NCI-H2227 treated with DMSO at 0.1 percent for 48 hours (cell line): ENCODE measurements at regions not wholly inside any gene's neighbourhood (a gene's known extent, or its start where the extent isn't known, plus 50 kb on each side); places are given as distances from the start of the nearest gene placed in this dataset.

Source experiments
- DNase-seq: peaks from one replicate; lab custom pipeline; 2025; lab: John Stamatoyannopoulos, UW

DNA sequence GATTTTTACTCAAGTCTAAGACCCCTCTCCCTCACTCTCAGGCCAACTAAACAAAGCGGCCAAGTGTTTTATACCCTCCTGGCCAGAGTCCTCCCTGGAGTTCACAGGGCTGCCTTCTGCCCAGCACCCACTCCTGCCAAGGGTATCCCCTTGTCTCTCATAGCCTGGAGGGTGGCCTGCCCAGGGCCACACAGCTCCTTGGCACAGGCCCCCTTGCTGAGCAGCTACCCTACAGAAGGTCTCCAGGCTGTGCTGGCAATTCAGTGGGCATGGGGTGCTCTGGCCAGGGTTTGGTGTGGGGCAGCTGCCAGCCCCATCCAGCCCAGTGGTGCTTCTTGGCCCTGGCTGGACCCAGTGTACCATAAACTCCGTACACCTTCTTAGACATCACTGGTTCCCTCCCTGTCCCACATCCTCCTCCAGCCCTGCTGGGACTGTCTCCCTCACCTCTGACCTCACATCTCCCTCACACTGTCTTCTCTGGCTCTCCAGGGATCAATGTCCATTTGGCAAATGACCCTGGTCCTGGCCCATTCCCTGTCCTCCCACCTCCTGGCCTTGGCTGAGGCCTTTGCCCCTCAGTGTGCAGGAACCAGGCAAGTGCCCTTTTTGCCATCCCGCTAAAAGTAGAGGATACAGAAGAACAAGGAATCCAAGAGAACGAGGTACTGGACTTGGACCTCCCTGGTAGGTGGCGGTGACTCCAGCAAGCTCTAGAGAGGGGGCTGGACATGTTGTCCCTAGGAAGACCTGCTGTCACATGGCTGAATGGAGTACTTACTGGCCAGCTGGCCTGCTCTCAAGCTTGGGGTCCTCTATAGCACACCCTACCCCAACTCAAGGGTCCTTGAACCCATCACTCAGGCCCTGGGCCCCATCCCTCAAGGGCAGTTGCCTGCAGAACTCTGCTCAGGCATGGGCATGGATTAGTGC is 50.0 kb upstream of the TRPM1 start:
- no peak for DNase-seq

DNA sequence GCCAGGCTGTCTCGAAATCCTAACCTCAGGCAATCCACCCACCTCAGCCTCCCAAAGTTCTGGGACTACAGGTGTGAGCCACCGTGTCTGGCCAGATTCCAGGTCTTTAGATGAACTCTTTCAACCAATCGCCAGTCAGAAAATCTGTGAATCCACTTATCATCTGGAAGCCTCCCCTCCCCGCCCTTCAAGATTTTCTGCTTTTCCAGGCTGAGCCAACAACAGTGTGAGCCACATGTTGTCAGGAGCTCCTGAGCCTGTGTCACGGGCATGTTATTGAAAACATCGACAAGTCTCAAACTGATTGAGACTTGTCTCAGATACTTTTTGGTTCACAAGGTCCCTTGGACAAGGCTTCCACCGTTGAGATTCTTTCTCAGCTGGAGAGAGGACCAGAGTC is 52.0 kb upstream of the TRPM1 start:
- no peak for DNase-seq

DNA sequence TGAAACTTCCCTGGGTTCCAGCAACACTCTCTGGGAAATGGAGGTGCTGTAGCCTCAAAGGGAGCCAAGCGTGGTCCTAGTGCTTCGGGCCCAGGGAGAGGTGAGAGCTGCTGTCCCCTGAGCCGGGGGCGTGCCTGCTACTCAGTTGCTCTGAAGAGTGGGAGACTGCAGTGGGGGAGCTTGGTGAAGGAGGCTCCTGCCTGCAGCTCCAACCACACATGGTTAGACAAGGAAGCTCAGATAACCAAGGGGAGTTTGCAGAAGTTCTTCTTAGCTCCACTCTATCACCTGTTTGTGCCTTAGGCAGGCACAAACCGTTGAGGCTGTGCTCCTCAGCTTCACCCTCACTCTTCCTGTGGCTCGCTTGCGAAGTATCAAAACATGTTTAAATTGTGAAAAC is 53.6 kb upstream of the TRPM1 start:
- DNase-seq = no peak

DNA sequence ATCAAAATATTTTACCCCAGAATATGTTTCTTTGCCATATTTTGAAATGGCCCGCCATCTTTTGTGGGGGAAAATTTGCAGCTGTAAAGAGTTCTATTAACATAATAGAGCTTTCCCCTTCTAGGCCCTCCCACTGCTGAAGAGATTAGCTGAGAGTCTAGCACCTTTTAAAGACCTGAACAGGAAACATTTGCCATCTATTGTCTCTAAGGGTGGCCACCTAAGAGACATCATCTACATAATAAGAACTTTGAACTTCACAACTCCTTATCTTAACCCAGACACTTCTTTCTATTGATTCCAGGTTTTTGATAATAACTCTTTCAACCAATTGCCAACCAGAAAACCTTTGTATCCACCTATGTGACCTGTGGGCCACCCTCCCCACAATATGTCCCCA is 54.7 kb upstream of the TRPM1 start:
- DNase-seq = no peak

DNA sequence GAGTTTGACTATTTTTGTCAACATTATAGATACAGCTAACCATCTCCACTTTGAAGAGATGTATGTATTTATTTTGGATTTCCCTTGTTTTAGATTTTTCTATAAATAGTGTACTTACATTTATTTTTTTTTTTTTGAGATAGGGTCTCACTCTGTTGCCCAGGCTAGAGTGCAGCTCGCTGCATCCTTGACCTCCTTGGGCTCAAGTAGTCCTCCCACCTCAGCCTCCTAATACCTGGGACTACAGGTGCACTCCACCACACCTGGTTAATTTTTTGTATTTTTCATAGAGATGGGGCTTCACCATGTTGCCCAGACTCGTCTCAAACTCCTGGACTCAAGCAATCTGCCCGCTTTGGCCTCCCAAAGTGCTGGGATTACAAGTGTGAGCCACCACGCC is 55.3 kb upstream of the TRPM1 start:
- no peak for DNase-seq

DNA sequence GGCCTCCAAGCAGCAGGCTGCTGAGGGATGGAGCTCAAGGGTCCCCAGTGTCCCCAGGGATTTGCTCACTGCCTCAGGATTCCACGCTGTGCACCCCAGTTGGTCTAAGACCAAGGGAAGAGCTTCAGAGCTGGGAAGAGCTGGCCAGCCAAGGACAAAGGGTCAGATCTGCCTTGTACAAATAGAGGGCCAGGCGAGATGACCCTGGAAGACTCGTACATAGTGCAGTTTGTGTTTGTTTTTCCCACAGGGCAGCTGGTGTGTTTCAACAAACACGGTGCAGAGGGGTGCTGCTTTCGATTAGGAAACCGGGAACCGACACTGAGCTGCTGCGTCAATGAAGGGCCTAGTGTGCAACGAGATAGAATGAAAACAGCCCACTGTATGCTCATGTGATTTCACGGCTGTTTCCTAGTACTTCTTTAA is 56.1 kb upstream of the TRPM1 start:
- DNase-seq = no peak

DNA sequence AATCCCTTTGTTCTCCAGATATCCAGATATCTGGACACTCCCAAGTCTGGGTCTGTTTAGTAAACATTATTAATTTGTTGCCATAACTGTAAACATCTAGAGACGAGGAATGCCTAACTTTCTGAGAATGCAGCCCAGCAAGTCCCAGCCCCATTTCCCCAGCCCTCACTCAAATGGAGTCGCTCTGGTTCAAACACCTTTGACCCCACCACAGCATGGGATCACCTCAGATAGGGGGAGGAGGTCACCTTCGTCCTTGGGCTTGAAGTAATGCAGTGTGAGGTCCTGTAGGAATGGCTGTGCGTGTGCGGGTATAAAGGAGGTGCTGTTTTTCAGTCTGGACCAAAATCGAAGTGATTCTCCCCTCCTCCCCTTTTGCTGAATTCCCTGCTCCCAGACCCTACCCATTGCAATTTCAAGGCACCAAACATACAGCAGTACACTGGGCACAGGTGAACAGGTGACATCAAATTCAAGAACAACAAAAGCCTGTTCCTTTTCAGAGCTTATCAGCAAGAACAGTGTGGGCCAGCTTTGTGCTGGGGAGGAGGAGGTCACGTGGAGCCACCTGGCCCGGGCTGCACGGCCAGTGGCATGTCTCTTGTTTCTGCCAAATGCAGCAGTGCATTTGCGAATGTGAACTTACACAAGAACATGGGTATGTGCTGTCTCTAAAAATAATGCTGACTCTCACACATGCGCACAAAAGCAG is 57.5 kb upstream of the TRPM1 start:
- DNase-seq = no peak

DNA sequence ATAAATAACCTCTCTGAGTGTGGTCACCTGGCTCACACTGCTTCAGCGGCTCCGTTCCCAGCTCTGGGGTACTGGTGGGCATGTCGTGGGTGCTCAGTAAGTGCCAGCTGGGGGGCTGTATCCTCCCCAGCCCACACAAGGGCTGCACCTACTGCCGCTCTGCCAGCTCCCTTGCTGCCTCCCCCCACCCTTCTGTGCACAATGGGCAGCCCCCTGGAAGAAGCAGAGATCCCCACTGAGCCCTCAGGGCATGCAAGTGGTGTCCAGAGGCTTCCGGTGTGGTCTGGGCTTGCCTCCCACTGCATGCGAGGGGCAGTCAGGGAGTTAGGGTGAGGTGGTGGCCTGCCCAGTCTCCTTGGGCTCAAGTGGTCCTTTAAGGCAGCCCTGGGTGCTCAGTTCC is 58.3 kb upstream of the TRPM1 start:
- no peak for DNase-seq

DNA sequence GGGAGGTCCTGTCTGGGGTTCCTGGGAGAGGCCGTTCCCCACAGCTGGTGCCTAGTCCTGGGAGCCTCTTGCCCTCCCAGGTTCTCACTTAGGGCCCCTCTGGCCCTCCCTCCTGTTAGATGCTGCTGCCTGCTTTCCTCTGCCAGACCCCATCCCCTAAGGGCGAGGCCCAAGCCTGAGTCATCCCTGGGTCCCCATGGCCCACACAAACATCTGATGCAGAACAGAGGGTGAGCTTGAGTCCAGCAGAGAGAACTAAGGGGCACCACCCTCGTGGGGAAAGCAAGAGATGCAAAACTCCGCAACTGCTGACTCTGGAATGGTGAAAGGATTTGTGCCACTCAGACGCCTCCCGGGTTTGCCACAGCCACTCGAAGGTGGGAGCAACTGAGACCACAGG is 58.8 kb upstream of the TRPM1 start:
- no peak for DNase-seq

DNA sequence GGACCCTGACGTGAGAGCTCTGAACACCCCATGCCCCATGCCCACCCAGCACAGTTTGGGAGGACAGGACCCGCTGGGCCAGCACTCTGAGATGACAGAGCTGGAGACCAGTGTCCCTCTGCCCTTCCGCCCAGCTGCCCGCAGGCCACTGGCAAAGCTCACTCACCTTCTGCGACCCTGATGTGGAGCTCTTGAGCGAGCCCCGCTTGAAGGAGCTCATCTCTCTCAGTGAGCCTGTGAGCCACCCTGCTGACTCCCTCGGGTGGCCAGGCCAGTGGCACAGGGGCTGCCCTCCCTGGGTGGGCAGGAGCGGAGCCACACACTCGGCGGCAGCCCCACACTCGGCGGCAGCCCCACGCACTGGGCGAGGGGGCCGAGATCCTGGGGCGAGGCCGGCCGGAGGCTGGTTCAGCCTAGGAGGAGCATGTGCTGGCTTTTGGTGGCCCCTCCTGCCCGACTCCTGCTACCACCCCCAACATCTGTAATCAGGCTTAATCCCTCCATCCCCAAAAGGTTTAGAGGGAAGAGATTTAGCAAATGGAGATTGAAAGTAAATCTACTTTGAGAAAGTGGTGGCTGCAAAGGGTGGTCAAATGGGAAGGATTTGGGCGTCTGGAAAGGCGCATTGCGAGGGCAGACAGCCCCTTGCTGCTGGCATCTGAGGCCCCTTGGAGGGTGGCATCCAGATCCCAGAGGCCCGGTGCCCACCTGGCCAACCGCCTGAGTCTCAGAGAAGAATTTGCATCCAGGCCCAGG is 59.4 kb upstream of the TRPM1 start:
- no peak for DNase-seq

DNA sequence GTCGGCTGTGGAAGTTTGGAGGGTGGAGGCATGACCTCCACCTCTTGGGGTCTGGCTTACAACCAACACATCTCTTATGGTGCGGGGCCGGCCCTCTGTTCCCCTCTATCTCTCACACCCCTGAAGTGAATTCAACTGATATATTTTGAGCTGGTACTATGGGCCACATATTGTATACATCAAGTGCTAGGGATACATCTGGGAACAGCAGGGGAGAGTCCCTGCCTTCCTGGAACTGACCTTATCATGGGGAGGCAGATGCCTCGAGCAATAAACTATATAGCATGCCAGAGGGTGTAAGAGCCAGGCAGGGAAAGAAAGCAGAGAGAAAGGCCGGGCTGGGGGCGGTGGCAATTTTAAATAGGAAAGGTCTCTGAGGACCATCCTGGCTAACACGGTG is 60.4 kb upstream of the TRPM1 start:
- DNase-seq = no peak

DNA sequence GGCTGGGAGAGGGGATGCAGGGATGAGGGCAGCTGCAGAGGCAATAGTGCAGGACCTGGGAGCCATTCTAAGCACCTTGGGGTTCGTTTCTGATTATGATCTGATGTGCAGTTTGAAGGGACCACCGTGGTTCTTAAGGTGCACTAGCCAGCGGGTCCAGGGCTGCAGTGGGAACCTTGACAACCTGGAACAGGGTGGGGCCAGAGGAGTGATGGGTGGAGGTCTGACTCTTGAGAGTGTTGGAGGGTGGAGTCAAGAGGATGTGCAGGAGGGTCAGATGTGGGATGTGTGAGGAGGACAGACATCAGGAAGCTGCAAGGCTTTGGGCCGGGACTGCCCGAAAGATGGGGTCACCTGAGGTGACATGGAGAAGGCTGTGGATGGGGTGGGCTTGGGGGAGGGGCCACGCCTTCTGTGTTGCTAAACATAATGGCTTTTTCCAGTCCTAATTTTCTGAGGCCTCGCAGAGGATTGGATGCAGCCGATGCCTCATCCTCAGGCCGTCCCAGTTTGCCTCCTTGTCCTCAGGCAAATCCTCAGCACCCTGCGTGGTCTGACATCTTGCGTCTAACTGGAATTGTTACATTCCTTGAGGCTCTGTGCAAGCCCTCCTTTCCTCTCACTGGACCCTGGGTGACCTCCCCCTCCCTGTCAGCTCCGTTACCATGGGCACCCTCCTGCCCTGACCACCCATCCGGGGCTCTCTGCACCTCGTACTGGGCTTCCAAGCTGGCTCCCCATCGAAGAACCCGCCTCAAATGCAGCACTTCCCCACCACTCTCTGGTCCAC is 61.4 kb upstream of the TRPM1 start:
- no peak for DNase-seq

DNA sequence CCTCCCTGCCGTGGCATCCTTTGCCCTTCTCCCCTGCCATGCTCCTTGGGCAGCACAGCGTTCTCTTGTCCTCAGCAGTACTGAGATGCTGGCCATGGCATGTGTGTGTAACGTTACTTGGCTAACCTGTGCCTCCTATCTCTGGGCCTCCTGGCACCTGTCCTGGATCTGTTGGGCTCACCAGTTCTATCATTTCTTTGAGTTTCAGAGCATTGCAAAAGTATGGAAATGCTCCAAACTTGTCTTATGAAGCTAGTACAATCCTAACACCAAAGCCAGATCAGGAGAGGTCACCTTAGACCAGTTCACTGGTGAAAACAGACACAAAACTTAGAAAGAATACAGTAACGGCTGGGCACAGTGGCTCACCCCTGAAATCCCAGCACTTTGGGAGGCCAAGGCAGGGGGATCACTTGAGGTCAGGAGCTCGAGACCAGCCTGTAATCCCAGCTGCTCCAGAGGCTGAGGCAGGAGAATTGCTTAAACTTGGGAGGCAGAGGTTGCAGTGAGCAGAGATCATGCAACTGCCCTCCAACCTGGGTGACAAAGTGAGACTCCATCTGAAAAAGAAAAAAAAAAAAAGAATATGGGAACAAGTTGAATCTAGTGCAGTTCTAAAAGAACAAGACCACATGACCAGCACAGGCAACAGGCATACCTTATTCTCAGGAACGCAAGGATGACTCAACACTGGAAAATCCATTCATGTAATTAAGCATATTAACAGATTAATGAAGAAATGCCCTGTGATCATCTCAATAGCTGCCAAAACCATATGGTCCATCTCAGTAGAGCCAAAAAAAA is 62.4 kb upstream of the TRPM1 start:
- no peak for DNase-seq

DNA sequence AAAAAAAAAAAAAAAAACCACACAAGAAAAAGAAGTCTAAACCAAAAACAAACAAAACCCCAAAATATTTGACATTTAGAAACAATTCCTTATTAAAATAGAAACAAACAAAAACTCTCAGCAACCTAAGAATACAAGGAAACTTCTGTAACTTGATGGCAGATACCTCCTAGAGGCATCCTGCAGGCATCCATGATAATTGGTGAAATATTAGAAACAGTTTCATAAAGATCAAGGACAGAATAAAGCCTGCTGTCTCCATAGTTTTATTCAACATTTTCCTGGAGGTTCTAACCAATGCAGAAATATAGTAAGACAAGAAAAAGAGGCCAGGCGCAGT is 63.0 kb upstream of the TRPM1 start:
- no peak for DNase-seq

DNA sequence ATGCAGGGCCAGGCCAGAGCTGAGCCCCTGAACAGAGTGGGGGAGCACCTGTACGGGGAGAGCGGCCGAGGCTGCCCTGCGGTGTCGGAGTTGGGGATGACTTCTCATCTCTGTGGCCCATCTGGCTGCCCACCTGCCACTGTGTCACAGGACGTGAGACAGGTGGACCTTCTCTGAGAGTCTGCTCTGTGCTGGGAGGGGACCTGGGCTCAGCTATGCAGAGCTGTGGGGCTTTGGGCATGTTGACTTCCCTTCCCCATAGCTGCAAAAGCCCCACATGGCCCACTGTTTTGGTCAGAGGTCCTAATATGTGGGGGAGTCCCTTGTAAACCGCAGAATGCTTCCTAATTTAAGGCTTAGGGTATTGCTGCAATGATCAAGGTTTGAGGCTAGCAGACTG is 68.0 kb upstream of the TRPM1 start:
- no peak for DNase-seq

DNA sequence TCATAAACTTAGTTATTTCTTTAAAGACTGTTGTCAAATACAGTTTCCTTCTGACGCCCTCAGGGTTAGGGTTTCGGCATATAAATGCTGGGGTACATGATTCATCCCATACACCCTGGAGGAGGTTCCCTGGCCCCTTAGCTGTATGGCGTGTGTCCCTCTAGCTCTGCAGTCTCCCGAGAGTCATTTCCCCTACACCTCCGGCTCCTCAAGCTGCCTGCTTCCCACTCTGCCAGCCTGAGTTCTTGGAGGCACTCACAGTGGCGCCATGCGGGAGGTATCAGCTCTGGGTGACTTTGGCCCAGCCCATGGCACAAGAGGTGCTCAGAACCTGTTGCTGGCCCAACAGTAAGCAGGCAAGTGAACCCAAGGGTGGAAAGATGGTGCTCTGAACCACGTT is 70.2 kb upstream of the TRPM1 start:
- DNase-seq = no peak

DNA sequence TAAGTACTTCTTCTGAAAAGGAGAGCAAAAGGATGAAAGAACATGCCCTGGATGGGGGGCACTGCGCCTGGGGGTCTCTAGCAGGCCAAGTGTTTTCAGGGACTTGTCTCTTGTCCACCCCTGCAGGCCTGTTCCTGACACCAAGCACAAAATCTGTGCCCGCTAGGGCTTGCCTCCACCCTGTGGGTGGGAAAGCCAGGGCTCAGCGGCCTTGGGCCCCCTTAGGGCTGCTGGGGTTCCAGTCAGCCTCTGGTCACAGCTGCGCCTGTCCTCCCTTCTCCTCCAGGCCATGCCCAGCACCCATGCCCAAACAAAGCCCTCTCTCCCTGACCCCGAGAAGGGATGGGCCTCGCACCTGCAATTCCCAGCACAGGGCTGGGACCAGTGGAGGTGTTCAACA is 71.1 kb upstream of the TRPM1 start:
- no peak for DNase-seq

DNA sequence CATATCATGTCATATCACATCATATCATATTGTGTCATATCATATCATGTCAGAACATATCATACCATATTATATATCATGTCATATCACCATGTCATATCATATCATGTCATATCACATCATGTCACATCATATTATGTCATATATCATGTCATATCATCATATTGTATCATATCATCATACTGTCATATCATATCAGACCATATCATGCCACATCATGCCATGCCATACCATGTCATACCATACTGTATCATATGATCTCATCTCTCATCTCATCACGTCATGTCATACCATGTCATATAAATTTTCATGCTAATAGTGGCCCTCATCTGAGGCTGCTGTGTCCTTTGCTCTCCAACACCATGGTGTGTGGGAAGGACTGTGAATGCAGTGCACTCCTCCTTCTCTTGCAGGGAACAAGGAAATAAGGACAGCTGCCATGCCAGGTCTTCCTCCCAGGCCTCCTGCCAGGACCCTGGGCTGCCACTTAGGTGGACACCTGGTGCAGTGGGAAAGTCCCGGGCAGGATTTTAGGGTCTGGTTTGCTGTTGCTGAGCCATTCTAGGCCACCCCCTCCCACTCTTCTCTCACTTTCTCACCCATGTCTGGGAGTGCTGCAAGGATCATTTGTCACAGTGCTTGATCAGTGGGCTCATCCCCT is 72.4 kb upstream of the TRPM1 start:
- DNase-seq = no peak

DNA sequence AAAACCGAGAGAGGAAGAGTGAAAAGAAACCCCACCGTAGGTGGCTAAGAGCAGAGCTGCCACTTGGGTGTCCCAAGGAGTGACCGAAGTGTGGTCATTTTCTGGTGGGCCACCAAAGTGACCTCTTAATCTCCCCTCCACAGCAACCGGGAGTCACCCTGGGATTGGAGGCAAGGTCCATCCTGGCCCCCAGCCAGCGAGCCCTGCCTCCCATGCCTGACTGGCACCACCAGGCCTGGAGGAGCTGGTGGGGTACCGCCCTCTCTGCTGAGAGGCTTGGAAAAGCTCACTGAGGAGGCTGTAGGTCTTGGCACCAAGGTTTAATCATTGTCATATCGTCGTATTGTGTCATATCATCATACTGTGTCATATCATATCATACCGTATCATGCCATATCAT is 74.0 kb upstream of the TRPM1 start:
- DNase-seq = no peak

DNA sequence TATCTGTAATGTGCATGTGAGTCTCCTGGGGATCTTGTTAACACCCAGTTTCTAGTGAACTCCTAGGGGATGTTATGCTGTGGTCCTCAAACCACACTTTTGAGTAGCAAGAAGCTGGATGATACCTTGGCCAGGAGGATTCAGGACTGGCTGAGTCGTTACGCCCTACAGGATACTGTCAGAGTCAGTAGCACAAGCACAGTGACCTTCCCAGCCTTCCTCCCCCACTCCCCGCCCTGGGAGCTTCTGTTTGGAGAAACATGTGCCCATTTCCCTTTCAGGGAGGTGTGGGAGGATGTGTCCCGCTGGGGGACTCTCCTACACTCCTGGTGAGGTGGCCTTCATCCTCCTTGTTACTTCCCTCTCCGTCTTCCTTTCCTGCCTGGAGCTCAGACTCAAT is 76.4 kb upstream of the TRPM1 start:
- no peak for DNase-seq

DNA sequence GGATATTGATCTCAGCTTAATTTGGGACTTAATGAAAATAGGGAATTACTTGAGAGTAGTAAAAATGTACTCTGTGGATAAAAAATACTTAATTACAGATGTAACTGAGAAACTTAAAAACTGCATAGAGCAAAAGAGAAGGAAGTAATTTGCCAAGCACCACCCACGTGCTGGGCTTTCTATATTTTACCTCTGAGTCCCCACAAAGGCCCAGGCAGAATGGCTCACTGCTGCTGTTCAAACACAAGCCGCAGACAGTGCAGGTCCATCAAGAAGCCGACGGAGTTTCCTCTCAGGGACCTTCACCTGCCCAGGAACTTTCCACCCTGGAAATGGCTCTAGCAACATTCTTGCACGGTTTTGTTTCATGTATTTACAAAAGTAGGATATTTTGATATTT is 77.2 kb upstream of the TRPM1 start:
- DNase-seq = no peak
